ENCODE measurements at regions not wholly inside any gene's neighbourhood (a gene's known extent, or its start where the extent isn't known, plus 50 kb on each side); places are given as distances from the start of the nearest gene placed in this dataset.
"Not testable (repeated sequence)": the region's sequence is repeated elsewhere in the genome, so short reads cannot be mapped to it uniquely, and the experiment has no call there.

- no peak for DNase-seq
Measured at GRCh38 chr17:73900516-73900915, 256.3 kb upstream of the SDK2 start.

GRCh38 chr17:73901249-73901648 is 257.0 kb upstream of the SDK2 start:
- no peak for DNase-seq

- peak in 1 of 2 experiments; percentile 19 for DNase-seq
Measured at GRCh38 chr17:73901661-73902415, 257.6 kb upstream of the SDK2 start.

GRCh38 chr17:73902416-73903181 is 258.4 kb upstream of the SDK2 start:
- no peak for DNase-seq

GRCh38 chr17:73906896-73907870 is 262.9 kb upstream of the SDK2 start:
- no peak for DNase-seq

- no peak for DNase-seq
Measured at GRCh38 chr17:73909186-73909585, 264.9 kb upstream of the SDK2 start.

- no peak for DNase-seq
Measured at GRCh38 chr17:73910206-73910605, 266.0 kb upstream of the SDK2 start.

- DNase-seq = no peak
Measured at GRCh38 chr17:73910821-73911515, 266.7 kb upstream of the SDK2 start.

GRCh38 chr17:73911726-73912372 is 267.6 kb upstream of the SDK2 start:
- DNase-seq = no peak

GRCh38 chr17:73912373-73912746 is 268.1 kb upstream of the SDK2 start:
- DNase-seq = no peak

GRCh38 chr17:73914536-73915274 is 270.5 kb upstream of the SDK2 start:
- no peak for DNase-seq

GRCh38 chr17:73919033-73919432 is 274.8 kb upstream of the SDK2 start:
- DNase-seq = not testable (repeated sequence)

- DNase-seq = no peak
Measured at GRCh38 chr17:73921306-73921705, 277.1 kb upstream of the SDK2 start.

GRCh38 chr17:73924114-73924908 is 279.2 kb upstream of the RPL38 start:
- no peak for DNase-seq

GRCh38 chr17:73924909-73925186 is 278.6 kb upstream of the RPL38 start:
- DNase-seq = no peak

GRCh38 chr17:73929860-73930430 is 273.5 kb upstream of the RPL38 start:
- DNase-seq = no peak

- DNase-seq = no peak
Measured at GRCh38 chr17:73932216-73932749, 271.2 kb upstream of the RPL38 start.

GRCh38 chr17:73933164-73933766 is 270.2 kb upstream of the RPL38 start:
- no peak for DNase-seq

GRCh38 chr17:73933871-73934270 is 269.6 kb upstream of the RPL38 start:
- no peak for DNase-seq

- DNase-seq = no peak
Measured at GRCh38 chr17:73934696-73935095, 268.8 kb upstream of the RPL38 start.
